Neural crest cell (in vitro differentiated cells): ENCODE measurements at regions not wholly inside any gene's neighbourhood (a gene's known extent, or its start where the extent isn't known, plus 50 kb on each side); places are given as distances from the start of the nearest gene placed in this dataset.

Experiments used
- DNase-seq: peaks from one replicate; pipeline ENCODE4 v3.0.0; 2021; ENCODE audit warnings: low read depth, mixed read lengths, low spot score
- H3K27ac Mint-ChIP-seq: one replicate; pipeline ENCODE4 v1.8.0; 2021; ENCODE audit warnings: mild to moderate bottlenecking, mixed read lengths; ENCODE audit not compliant: unreplicated experiment
- H3K27me3 Mint-ChIP-seq: 2 replicates; pipeline ENCODE4 v1.8.0; 2021; ENCODE audit warnings: low read depth, mild to moderate bottlenecking, mixed read lengths
- H3K36me3 Mint-ChIP-seq: 2 replicates; pipeline ENCODE4 v1.8.0; 2021; ENCODE audit warnings: low read depth, mild to moderate bottlenecking, mixed read lengths
- H3K4me1 Mint-ChIP-seq: 2 replicates; pipeline ENCODE4 v1.8.0; 2021; ENCODE audit warnings: mixed read lengths
- H3K4me3 Mint-ChIP-seq: one replicate; pipeline ENCODE4 v1.8.0; 2021; ENCODE audit warnings: mild to moderate bottlenecking, mixed read lengths
- H3K9me3 Mint-ChIP-seq: 2 replicates; pipeline ENCODE4 v1.8.0; 2021; ENCODE audit warnings: mixed read lengths
- TF ChIP-seq, protein P1 (sequence below): fragments of 200-600 bp; sonication (generic); conservative IDR thresholded peaks from 2 replicates; pipeline ENCODE4 v1.5.0; 2021; ENCODE audit warnings: antibody characterized with exemption, mild to moderate bottlenecking

GRCh38 chr18:22838221-22838620 is 94.9 kb upstream of the RBBP8 start:
- Mint-ChIP-seq H3K27ac (no peak overlapping the region), H3K4me1 (no peaks in the 10 kb centered on the region), H3K27me3 (no peaks in the 10 kb centered on the region), H3K9me3 (no peaks in the 10 kb centered on the region), H3K36me3 (no peaks in the 10 kb centered on the region), H3K4me3 (no peak overlapping the region)
- DNase-seq, result no peak
- TF ChIP-seq, protein P1, sequence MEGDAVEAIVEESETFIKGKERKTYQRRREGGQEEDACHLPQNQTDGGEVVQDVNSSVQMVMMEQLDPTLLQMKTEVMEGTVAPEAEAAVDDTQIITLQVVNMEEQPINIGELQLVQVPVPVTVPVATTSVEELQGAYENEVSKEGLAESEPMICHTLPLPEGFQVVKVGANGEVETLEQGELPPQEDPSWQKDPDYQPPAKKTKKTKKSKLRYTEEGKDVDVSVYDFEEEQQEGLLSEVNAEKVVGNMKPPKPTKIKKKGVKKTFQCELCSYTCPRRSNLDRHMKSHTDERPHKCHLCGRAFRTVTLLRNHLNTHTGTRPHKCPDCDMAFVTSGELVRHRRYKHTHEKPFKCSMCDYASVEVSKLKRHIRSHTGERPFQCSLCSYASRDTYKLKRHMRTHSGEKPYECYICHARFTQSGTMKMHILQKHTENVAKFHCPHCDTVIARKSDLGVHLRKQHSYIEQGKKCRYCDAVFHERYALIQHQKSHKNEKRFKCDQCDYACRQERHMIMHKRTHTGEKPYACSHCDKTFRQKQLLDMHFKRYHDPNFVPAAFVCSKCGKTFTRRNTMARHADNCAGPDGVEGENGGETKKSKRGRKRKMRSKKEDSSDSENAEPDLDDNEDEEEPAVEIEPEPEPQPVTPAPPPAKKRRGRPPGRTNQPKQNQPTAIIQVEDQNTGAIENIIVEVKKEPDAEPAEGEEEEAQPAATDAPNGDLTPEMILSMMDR, result no peak

DNA sequence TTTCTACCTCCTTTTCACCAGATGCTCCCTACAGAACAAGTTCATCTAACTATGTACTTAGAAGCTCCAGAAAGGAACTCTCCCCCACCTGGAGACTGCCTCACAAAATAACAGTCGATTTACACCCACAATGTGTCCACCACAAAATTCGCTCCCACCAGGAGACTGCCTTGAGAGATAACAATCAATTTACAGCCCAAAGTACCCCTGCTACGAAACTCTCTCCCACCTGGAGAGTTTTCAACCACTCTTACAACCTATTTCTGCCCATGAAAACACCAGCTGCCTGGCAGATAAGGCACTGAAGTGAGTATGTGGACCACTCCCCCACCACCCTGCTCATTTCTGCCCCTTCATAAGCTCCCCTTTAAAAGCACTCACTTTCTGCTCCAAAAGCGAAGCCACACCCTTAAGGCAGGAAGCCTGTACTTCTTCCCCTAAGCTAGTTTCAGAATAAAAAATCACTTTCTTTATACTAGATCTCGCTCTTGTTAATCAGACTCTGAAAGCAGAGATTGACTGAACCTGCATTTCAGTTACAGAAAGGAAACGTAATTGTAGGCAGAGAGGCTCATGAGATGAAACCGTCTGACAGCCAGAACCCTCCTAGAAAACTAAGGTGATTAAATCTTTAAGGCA is 94.4 kb upstream of the RBBP8 start:
- TF ChIP-seq, protein P1, result no peak
- Mint-ChIP-seq H3K27me3 (no peaks in the 10 kb centered on the region), H3K36me3 (no peaks in the 10 kb centered on the region), H3K4me1 (no peaks in the 10 kb centered on the region), H3K4me3 (no peak overlapping the region), H3K27ac (no peak overlapping the region), H3K9me3 (no peaks in the 10 kb centered on the region)
- no peak for DNase-seq

GRCh38 chr18:22839340-22839821 is 93.7 kb upstream of the RBBP8 start:
- H3K4me1 Mint-ChIP-seq, result no peaks in the 10 kb centered on the region
- no peaks in the 10 kb centered on the region for H3K27me3 Mint-ChIP-seq
- H3K36me3 Mint-ChIP-seq, result no peaks in the 10 kb centered on the region

GRCh38 chr18:22840606-22841144 is 92.5 kb upstream of the RBBP8 start:
- Mint-ChIP-seq H3K4me3 (no peak overlapping the region), H3K27ac (no peak overlapping the region), H3K36me3 (no peaks in the 10 kb centered on the region), H3K27me3 (no peaks in the 10 kb centered on the region), H3K4me1 (no peaks in the 10 kb centered on the region), H3K9me3 (no peaks in the 10 kb centered on the region)
- no peak for DNase-seq
- TF ChIP-seq, protein P1, result no peak

More at GRCh38 chr18:22839340-22839821, 93.7 kb upstream of the RBBP8 start:
- Mint-ChIP-seq H3K27ac (no peak overlapping the region), H3K4me3 (no peak overlapping the region), H3K9me3 (no peaks in the 10 kb centered on the region)
- TF ChIP-seq, protein P1, result no peak
- DNase-seq, result no peak

DNA sequence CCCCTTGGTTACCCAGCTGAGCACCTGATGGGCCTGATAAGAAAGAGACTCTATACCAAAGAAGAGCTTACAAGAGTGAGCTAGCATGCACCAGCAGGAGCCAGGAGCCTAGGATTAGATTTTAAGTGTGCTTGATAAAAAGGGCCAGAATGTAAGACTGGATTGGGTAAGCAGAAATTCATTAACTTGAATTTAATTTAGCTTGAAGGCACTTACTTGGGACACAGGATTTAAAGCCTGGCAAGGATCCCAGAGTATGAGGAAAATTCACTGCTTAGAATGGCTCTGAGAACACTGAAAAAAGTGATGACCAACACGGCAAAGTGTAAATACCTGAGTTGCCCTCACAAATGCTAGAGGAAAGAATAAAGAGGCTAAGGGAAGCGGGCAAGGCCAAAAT is 91.3 kb upstream of the RBBP8 start:
- Mint-ChIP-seq H3K27me3 (no peaks in the 10 kb centered on the region), H3K9me3 (no peaks in the 10 kb centered on the region), H3K27ac (no peak overlapping the region), H3K4me1 (peaks cover 3% of the 10 kb centered on the region), H3K36me3 (no peaks in the 10 kb centered on the region), H3K4me3 (no peak overlapping the region)
- TF ChIP-seq, protein P1, result no peak
- DNase-seq, result no peak
